ENCODE measurements at regions not wholly inside any gene's neighbourhood (a gene's known extent, or its start where the extent isn't known, plus 50 kb on each side); places are given as distances from the start of the nearest gene placed in this dataset.

- FAIRE-seq (no peak), DNase-seq (ENCODE audit: insufficient read length, low spot score) (no peak)
- TF ChIP-seq CTCF (IDR thresholded peaks at IDR 0.05; ENCODE audit: insufficient read depth, missing control alignments), result no peak
Measured at GRCh38 chr14:51188566-51189185, 51.4 kb upstream of the TMX1 start.

- no peak for TF ChIP-seq CTCF (IDR thresholded peaks at IDR 0.05; ENCODE audit: insufficient read depth, missing control alignments)
- no peak for DNase-seq (ENCODE audit: insufficient read length, low spot score)
- no peak for FAIRE-seq
Measured at GRCh38 chr14:51189600-51190376, 50.3 kb upstream of the TMX1 start.

Measured in D721Med (cell line).